Skeletal muscle satellite cell (primary cell): ENCODE measurements at regions not wholly inside any gene's neighbourhood (a gene's known extent, or its start where the extent isn't known, plus 50 kb on each side); places are given as distances from the start of the nearest gene placed in this dataset.
"Not testable (repeated sequence)": the region's sequence is repeated elsewhere in the genome, so short reads cannot be mapped to it uniquely, and the experiment has no call there.

Experiments
- H3K27me3 ChIP-seq: 2 replicates; pipeline ENCODE4 v1.7.0; 2013; ENCODE audit warnings: low read length; ENCODE audit not compliant: control insufficient read depth, insufficient read depth
- H3K36me3 ChIP-seq: 2 replicates; pipeline ENCODE4 v1.7.0; 2013; ENCODE audit warnings: mild to moderate bottlenecking, control low read depth, low read length; ENCODE audit not compliant: insufficient read depth
- H3K4me1 ChIP-seq: 2 replicates; pipeline ENCODE4 v1.7.0; 2013; ENCODE audit warnings: low read length; ENCODE audit not compliant: control insufficient read depth, insufficient read depth
- H3K4me2 ChIP-seq: 2 replicates; pipeline ENCODE4 v1.7.0; 2013; ENCODE audit warnings: mild to moderate bottlenecking, low read length
- H3K4me3 ChIP-seq: 2 replicates; pipeline ENCODE4 v1.7.0; 2013; ENCODE audit warnings: low read length
- H3K9ac ChIP-seq: 2 replicates; pipeline ENCODE4 v1.7.0; 2013; ENCODE audit warnings: mild to moderate bottlenecking, low read depth, low read length, moderate library complexity
- H3K9me3 ChIP-seq: replicated peaks from 2 replicates; pipeline ENCODE4 v1.7.0; 2013; ENCODE audit warnings: mild to moderate bottlenecking, control low read depth, low read length

GRCh38 chr2:2788076-2788475, 457.0 kb upstream of the MYT1L start:
- Histone ChIP-seq H3K4me2 (no peak overlapping the region), H3K4me1 (no peaks in the 10 kb centered on the region), H3K36me3 (no peaks in the 10 kb centered on the region), H3K9me3 (peaks cover 17% of the 10 kb centered on the region), H3K27me3 (no peaks in the 10 kb centered on the region), H3K4me3 (no peak overlapping the region), H3K9ac (no peak overlapping the region)

- no peaks in the 10 kb centered on the region for H3K4me1 ChIP-seq
- H3K27me3 ChIP-seq, result no peaks in the 10 kb centered on the region
- no peaks in the 10 kb centered on the region for H3K36me3 ChIP-seq
- peaks cover 17% of the 10 kb centered on the region for H3K9me3 ChIP-seq
- no peak overlapping the region for H3K4me2 ChIP-seq
- no peak overlapping the region for H3K9ac ChIP-seq
- H3K4me3 ChIP-seq, result no peak overlapping the region
These were observed 456.3 kb upstream of the MYT1L start for GRCh38 chr2:2787301-2787907.

- Histone ChIP-seq H3K4me2 (no peak overlapping the region), H3K4me1 (no peaks in the 10 kb centered on the region), H3K9ac (no peak overlapping the region), H3K36me3 (no peaks in the 10 kb centered on the region), H3K27me3 (no peaks in the 10 kb centered on the region), H3K9me3 (peaks cover 14% of the 10 kb centered on the region), H3K4me3 (no peak overlapping the region)
These were observed 450.9 kb upstream of the MYT1L start for GRCh38 chr2:2782007-2782406.

GRCh38 chr2:2779727-2780126, 448.7 kb upstream of the MYT1L start:
- Histone ChIP-seq H3K4me2 (no peak overlapping the region), H3K27me3 (no peaks in the 10 kb centered on the region), H3K4me1 (no peaks in the 10 kb centered on the region), H3K9me3 (peaks cover 14% of the 10 kb centered on the region), H3K9ac (no peak overlapping the region), H3K4me3 (no peak overlapping the region), H3K36me3 (no peaks in the 10 kb centered on the region)

GRCh38 chr2:2777876-2778275, 446.8 kb upstream of the MYT1L start:
- H3K27me3 ChIP-seq, result no peaks in the 10 kb centered on the region
- H3K36me3 ChIP-seq, result no peaks in the 10 kb centered on the region
- H3K9ac ChIP-seq, result no peak overlapping the region
- H3K4me3 ChIP-seq, result no peak overlapping the region
- no peak overlapping the region for H3K4me2 ChIP-seq
- peaks cover 11% of the 10 kb centered on the region for H3K9me3 ChIP-seq
- no peaks in the 10 kb centered on the region for H3K4me1 ChIP-seq

- Histone ChIP-seq H3K4me2 (no peak overlapping the region), H3K9me3 (peaks cover 12% of the 10 kb centered on the region), H3K9ac (no peak overlapping the region), H3K27me3 (no peaks in the 10 kb centered on the region), H3K36me3 (no peaks in the 10 kb centered on the region), H3K4me1 (no peaks in the 10 kb centered on the region), H3K4me3 (no peak overlapping the region)
These were observed 446.1 kb upstream of the MYT1L start for GRCh38 chr2:2777213-2777612.

GRCh38 chr2:2775018-2775417, 443.9 kb upstream of the MYT1L start:
- Histone ChIP-seq H3K4me1 (no peaks in the 10 kb centered on the region), H3K4me2 (no peak overlapping the region), H3K36me3 (no peaks in the 10 kb centered on the region), H3K9ac (no peak overlapping the region), H3K4me3 (no peak overlapping the region), H3K27me3 (no peaks in the 10 kb centered on the region), H3K9me3 (peaks cover 16% of the 10 kb centered on the region)

GRCh38 chr2:2773692-2774091, 442.6 kb upstream of the MYT1L start:
- Histone ChIP-seq H3K9me3 (peaks cover 14% of the 10 kb centered on the region), H3K9ac (no peak overlapping the region), H3K4me3 (no peak overlapping the region), H3K4me2 (no peak overlapping the region), H3K27me3 (no peaks in the 10 kb centered on the region), H3K36me3 (no peaks in the 10 kb centered on the region), H3K4me1 (no peaks in the 10 kb centered on the region)

- not testable (repeated sequence) for H3K36me3 ChIP-seq, H3K4me2 ChIP-seq, H3K4me3 ChIP-seq, H3K27me3 ChIP-seq, H3K9ac ChIP-seq, H3K4me1 ChIP-seq
- peaks cover 14% of the 10 kb centered on the region for H3K9me3 ChIP-seq
These were observed 442.0 kb upstream of the MYT1L start for GRCh38 chr2:2773080-2773479.

- H3K4me2 ChIP-seq, result no peak overlapping the region
- no peak overlapping the region for H3K9ac ChIP-seq
- no peak overlapping the region for H3K4me3 ChIP-seq
- no peaks in the 10 kb centered on the region for H3K4me1 ChIP-seq
- H3K27me3 ChIP-seq, result no peaks in the 10 kb centered on the region
- no peaks in the 10 kb centered on the region for H3K36me3 ChIP-seq
- peaks cover 17% of the 10 kb centered on the region for H3K9me3 ChIP-seq
These were observed 440.8 kb upstream of the MYT1L start for GRCh38 chr2:2771721-2772411.

- Histone ChIP-seq H3K4me1 (no peaks in the 10 kb centered on the region), H3K4me2 (no peak overlapping the region), H3K36me3 (no peaks in the 10 kb centered on the region), H3K9me3 (peaks cover 22% of the 10 kb centered on the region), H3K4me3 (no peak overlapping the region), H3K27me3 (no peaks in the 10 kb centered on the region), H3K9ac (no peak overlapping the region)
These were observed 438.7 kb upstream of the MYT1L start for GRCh38 chr2:2769481-2770431.
